ENCODE measurements at regions not wholly inside any gene's neighbourhood (a gene's known extent, or its start where the extent isn't known, plus 50 kb on each side); places are given as distances from the start of the nearest gene placed in this dataset.

- ATAC-seq, result no peak
These were observed 59.6 kb upstream of the CDH13 start for GRCh38 chr16:82567175-82567574.

DNA sequence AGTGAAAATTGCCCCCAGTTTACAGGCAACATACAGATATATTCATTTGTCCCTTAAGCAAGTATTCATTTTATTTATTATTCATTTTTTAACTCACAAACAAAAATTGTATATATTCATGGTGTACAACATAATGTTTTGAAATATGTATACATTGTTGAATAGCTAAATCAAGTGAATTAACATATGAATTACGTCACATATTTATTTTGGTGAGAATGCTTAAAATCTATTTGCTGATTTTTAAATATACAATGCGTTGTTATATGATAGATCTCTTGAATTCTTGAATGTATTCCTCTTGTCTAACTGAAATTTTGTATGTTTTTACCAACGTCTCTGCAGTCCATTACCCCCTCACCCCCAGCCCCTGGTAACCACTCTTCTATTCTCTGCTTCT lies 63.4 kb upstream of the CDH13 start:
- ATAC-seq, result no peak

- no peak for ATAC-seq
These were observed 64.5 kb upstream of the CDH13 start for GRCh38 chr16:82562183-82562683.

DNA sequence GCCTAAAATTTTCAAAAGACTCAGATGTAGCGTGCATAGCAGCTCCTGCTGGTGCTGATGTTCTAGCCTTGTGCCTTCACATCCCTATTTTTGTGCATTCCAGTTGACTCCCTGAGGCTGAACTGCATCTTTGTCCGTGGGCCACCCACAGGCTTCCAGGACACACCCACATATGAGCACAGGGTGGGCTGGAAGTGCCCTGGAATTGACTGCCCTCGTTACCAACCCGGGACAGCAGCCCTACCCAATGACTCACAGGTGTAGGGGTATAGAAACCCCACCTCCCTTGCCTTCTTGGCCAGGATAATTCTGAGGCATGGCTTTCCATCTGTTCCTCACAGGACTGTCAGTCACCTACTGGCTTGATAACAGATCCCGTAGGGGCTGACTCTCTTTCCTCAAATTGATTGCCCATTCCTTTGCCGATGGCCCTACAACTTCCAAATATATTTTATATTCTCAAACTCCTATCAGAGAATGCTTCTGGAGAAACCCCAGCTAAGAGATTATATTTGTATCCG lies 65.9 kb upstream of the CDH13 start:
- no peak for ATAC-seq

DNA sequence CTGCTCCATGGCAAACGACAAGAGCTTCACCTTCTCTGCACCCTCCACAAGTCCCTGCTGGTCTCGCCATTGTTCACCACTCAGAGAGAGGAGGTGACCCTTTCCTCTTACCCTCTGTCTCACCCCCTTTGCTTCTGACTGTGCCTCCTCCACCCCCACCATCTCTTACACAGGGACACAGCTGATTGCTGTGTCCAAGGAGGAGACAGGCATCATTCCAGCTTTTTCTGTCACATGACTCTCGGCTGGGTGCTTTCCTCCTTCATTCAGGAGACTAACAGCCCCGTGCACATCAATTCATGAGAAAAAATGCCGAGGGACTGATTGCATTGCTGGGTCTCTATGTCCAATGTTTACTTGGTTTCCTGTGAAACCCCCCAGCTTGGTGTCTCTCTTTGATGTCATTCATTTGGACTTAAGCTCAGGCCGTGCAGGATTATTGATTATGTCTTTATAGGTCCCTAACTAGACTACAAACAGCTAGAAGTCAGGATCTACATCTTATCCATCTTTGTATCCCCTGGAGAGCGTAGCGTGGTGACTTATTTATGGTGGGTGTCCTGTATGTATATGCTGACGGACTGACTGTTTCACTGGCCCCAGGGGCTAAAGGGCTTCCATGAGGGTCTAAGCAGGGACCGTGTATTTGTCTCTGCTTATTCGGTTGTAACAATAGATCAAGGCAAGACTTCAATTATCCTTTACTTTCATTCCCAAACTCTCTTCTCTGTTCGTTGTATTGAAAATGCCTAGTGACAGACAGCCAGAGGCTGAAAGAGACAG lies 82.2 kb upstream of the CDH13 start:
- no peak for ATAC-seq

DNA sequence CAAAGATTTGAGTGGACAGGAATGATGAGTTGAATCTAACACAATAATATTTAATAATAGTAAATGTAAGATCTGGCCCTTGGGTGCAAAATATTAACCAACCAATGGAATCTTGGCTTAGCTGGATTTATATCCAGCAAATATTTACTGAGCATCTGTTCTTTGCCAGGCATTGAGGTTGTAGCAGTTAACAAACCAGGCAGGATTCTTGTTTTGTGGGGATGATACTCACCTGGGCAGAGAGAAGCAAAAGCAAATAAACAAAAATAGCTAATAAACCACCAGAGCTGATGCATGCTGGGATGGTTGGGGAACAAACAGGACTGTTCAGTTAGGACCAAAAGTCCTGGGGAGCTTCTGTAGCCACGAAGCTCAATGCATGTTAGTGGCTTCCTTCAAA lies 84.1 kb upstream of the CDH13 start:
- no peak for ATAC-seq

DNA sequence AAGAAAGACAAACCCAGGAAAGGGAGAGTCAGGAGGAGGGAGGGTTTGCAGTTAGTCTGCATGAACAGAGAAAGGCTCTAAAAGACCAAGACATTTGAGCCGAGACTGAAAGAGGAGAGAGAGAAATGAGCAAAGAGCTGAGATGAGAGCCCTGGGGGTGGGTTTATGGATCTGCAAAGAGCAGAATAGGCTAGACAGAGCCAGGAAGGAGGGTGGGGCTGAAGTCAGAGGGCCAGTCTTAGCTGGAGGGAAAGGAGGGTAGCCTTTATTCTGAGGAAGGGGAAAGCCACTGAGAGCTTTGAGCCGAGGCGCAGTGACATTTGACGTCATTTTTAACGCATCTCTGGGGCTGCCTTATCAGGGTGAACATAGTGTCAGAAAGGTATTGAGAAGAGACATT lies 85.7 kb upstream of the CDH13 start:
- ATAC-seq, result no peak

DNA sequence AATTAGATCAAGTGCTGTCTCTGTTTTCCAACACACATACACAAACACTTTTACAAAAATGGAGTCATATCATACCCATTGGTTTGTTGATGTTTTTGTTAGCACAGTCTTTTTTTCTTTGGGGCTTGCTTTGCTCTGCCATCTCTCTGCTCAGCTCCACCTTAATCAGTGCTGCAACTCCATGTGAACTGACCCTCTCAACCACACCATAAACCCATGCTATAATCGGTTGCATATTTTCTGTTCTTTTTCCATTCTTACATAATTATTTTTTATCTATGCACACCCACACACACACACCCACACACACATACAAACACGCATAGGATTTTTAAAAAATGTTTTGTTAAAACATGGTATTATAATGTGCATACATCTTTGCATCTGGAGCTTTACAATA lies 91.0 kb upstream of the CDH13 start:
- no peak for ATAC-seq

DNA sequence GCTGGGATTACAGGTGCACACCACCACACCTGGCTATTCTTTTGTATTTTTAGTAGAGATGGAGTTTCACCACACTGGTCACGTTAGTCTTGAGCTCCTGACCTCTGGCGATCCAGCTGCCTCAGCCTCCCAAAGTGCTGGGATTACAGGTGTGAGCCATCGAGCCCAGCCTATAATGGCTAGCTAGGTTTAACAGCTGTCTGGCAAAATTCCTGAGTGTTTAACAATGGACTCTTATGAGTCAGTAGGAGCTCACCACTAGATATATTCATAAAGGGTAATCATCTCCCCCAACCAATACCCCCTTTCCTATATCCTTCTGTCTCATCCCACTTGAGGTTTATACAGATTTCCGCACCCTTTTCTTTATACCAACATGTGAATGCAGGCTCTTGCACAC lies 91.5 kb upstream of the CDH13 start:
- no peak for ATAC-seq

DNA sequence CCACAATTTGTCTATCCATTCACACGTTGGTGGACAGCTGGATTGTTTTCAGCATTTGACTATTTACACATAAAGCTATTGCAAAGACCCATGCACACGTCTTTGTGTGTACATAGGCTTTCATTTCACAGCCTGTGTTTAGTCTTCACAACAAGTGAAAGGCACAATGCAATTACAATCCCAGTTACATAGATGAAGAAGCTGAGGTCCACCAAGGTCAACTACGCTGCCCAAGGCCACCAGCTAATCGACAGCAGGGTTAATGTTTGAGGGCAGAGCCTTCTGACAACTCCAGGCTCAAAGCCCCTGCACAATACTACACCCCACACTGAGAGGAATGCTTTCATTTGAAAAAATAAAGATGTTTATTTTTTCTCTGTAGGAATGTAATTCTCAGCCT lies 93.6 kb upstream of the CDH13 start:
- no peak for ATAC-seq

GRCh38 chr16:82530883-82531282 lies 95.9 kb upstream of the CDH13 start:
- no peak for ATAC-seq

GRCh38 chr16:82527101-82527500 lies 99.7 kb upstream of the CDH13 start:
- no peak for ATAC-seq

GRCh38 chr16:82524976-82525375 lies 101.8 kb upstream of the CDH13 start:
- no peak for ATAC-seq

DNA sequence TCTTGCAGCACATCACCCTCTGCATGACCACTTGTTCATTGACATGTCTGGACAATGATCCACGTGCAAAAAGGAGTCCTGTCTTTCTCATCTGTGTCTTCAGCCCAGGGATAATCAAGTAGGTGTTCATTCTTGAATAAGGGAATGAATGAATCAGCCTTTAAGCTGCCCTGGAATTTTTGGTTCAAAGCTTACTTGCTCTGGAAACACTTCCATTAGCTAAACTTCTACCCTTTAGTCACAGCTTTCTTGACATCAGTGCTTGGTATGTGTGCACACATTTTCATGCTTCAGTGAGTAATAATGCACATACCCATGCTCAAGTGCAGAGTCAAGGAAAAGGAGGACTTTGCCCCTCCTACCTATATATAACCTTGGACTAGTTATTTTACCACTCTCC lies 103.0 kb upstream of the CDH13 start:
- ATAC-seq, result no peak

DNA sequence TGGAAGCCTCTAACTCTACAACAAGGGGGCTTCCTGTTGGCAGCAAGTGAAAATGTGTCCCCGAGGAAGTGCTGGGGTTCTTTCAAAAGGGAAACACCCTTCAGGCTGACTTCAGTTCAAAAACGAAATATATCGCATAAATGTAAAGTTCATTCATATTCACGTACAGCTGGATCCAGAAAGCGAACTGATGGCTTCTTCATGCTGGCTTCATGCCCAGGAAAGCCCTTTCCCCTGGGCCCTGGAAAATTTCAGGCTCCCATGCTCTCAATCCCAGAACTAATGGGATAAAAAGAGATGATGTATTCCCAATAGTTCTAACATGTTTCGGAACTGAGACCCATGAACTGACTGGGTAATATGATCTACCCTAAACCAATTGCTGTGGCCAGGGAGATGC lies 104.7 kb upstream of the CDH13 start:
- ATAC-seq, result no peak

GRCh38 chr16:82518811-82519210 lies 108.0 kb upstream of the CDH13 start:
- no peak for ATAC-seq

DNA sequence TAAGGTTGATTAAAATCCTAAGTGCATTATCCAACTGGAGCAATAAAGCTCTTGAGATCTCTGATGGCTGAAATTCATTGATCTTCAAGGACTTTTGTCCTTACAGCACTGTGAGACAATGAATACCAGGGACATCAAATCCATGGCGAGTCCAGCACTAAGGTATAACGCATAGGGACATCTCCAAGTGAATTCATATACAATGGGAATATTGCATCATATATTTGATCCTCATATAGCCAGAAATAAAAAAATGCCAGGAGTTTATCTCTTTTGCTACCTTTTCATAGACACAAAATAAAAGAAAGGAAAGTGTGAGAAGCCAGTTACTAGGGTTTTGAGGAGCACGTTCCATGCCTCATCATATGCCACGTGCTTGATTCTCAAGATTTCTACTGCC lies 112.5 kb upstream of the CDH13 start:
- ATAC-seq, result no peak

GRCh38 chr16:82510789-82511305 lies 115.9 kb upstream of the CDH13 start:
- no peak for ATAC-seq

- ATAC-seq, result no peak
These were observed 116.9 kb upstream of the CDH13 start for GRCh38 chr16:82509691-82510430.

GRCh38 chr16:82506692-82507670 lies 119.8 kb upstream of the CDH13 start:
- no peak for ATAC-seq

DNA sequence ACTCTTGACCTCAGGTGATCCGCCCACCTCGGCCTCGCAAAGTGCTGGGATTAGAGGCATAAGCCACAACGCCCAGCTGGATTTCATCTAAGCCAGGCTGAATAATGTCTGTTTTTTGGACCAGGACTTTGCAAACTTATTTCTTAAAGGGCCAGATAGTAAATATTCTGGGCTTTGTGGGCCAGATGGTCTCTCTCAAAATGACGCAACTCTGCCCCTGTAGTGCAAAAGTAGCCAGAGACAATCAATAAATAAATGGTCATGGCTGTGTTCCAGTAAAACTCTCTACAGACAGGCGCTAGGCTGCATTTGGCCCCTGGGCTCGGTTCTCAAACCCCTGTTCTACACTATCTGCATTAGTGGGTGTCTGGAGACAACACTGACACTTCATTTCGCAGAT lies 121.9 kb upstream of the CDH13 start:
- ATAC-seq, result no peak

GRCh38 chr16:82499302-82499701 lies 127.5 kb upstream of the CDH13 start:
- ATAC-seq, result no peak

- no peak for ATAC-seq
These were observed 129.6 kb upstream of the CDH13 start for GRCh38 chr16:82497139-82497538.
